ENCODE measurements at regions not wholly inside any gene's neighbourhood (a gene's known extent, or its start where the extent isn't known, plus 50 kb on each side); places are given as distances from the start of the nearest gene placed in this dataset.

DNA sequence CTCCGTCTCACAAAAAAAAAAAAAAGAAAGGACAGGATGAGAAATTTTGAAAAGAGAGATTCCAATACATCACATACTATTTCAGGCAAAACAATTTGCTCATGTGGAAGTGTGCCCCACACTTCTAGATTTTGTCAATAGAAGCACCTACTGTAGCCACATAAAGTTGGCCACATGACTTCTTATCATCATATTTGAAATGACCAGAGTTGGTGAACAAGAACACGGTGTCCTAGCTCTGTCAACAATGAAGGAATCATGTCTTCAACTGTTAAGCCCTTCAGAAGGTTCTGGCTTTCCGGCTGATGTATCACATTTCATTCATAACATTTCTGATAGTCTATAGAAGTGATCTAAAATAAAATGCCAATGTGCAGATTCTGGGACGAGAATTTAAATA is 534.5 kb downstream of the TMEM114 start:
- Histone ChIP-seq H3K36me3 (ENCODE audit: control insufficient read depth in 1 of 2, insufficient read depth in 2 of 2, low read length in 2 of 2) (no peaks in the 10 kb centered on the region), H3K4me3 (replicated peaks in 1 of 2; ENCODE audit: low read depth in 1 of 2, low read length in 2 of 2) (no peak overlapping the region), H3K9ac (ENCODE audit: low read length) (no peak overlapping the region), H4K20me1 (ENCODE audit: insufficient read depth) (no peaks in the 10 kb centered on the region), H3K79me2 (ENCODE audit: insufficient read depth, low read length) (no peaks in the 10 kb centered on the region), H3K9me3 (ENCODE audit: control insufficient read depth in 1 of 2, insufficient read depth in 1 of 2, low read depth in 1 of 2, low read length in 2 of 2) (peaks cover 10 to 18% of the 10 kb centered on the region in 2 experiments; a peak in 2 of 4 replicates), H3K27ac (ENCODE audit: low read depth, low read length) (no peak overlapping the region), H2AFZ (ENCODE audit: low read depth, low read length, poor library complexity, severe bottlenecking) (no peak overlapping the region), H3K4me1 (ENCODE audit: control insufficient read depth in 1 of 2, insufficient read depth in 2 of 2, low read length in 2 of 2) (no peaks in the 10 kb centered on the region), H3K27me3 (ENCODE audit: insufficient read depth, low read length) (no peaks in the 10 kb centered on the region), H3K9me2 (ENCODE audit: insufficient read depth) (no peaks in the 10 kb centered on the region), H3K4me2 (ENCODE audit: low read length) (no peak overlapping the region)
- ChIA-PET CTCF (no interaction called here), RAD21 (ENCODE audit: low non-redundant PET in 1 of 2, low total read pairs in 2 of 2, uncharacterized antibody in 2 of 2, unreplicated experiment in 2 of 2) (no interaction called here), POLR2A (no interaction called here)
- DNase-seq (ENCODE audit: low read depth, low spot score) (no peak), ATAC-seq (no peak)
- intact Hi-C loops (cut with micrococcal nuclease) = no loop called here
- no TSS peak for BruUV-seq (replicated peaks)
- TF ChIP-seq, protein P1, sequence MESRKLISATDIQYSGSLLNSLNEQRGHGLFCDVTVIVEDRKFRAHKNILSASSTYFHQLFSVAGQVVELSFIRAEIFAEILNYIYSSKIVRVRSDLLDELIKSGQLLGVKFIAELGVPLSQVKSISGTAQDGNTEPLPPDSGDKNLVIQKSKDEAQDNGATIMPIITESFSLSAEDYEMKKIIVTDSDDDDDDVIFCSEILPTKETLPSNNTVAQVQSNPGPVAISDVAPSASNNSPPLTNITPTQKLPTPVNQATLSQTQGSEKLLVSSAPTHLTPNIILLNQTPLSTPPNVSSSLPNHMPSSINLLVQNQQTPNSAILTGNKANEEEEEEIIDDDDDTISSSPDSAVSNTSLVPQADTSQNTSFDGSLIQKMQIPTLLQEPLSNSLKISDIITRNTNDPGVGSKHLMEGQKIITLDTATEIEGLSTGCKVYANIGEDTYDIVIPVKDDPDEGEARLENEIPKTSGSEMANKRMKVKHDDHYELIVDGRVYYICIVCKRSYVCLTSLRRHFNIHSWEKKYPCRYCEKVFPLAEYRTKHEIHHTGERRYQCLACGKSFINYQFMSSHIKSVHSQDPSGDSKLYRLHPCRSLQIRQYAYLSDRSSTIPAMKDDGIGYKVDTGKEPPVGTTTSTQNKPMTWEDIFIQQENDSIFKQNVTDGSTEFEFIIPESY (IDR thresholded peaks at IDR 0.05; ENCODE audit: extremely low read depth, insufficient replicate concordance, low read length) = no peak

DNA sequence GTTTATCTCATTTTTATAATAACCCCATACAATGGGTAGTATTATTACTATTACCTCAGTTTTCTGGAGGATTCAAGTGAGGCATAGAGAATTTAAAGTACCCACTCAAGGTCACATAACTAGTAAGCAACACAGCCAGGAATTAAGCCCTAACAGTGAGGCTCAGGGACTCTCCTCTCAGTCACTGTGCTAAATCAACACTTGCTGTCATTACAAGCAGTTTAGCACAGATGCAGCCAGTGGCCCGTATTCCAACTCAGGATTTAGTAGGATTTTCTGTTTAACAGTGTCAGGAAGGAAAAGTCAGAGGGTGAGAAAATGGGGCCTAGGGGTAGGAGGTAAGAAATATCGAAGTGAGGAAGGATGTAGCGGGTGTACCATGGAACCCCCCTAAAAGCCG is 536.9 kb downstream of the TMEM114 start:
- ATAC-seq (no peak), DNase-seq (ENCODE audit: low read depth, low spot score) (no peak)
- H4K20me1 ChIP-seq (ENCODE audit: insufficient read depth) = no peaks in the 10 kb centered on the region
- no peaks in the 10 kb centered on the region for H3K9me2 ChIP-seq (ENCODE audit: insufficient read depth)
- intact Hi-C loops (cut with micrococcal nuclease) = no loop called here
- no peak overlapping the region for H2AFZ ChIP-seq (ENCODE audit: low read depth, low read length, poor library complexity, severe bottlenecking)
- no peak overlapping the region for H3K4me2 ChIP-seq (ENCODE audit: low read length)
- BruUV-seq (replicated peaks) = no TSS peak
- H3K27me3 ChIP-seq (ENCODE audit: insufficient read depth, low read length) = no peaks in the 10 kb centered on the region
- H3K4me3 ChIP-seq (replicated peaks in 1 of 2; ENCODE audit: low read depth in 1 of 2, low read length in 2 of 2) = no peak overlapping the region
- RAD21 ChIA-PET (ENCODE audit: low non-redundant PET in 1 of 2, low total read pairs in 2 of 2, uncharacterized antibody in 2 of 2, unreplicated experiment in 2 of 2) = no interaction called here
- peaks cover 10 to 18% of the 10 kb centered on the region in 2 experiments; a peak in 2 of 4 replicates for H3K9me3 ChIP-seq (ENCODE audit: control insufficient read depth in 1 of 2, insufficient read depth in 1 of 2, low read depth in 1 of 2, low read length in 2 of 2)
- CTCF ChIA-PET = no interaction called here
- H3K36me3 ChIP-seq (ENCODE audit: control insufficient read depth in 1 of 2, insufficient read depth in 2 of 2, low read length in 2 of 2) = no peaks in the 10 kb centered on the region
- POLR2A ChIA-PET = no interaction called here
- no peaks in the 10 kb centered on the region for H3K79me2 ChIP-seq (ENCODE audit: insufficient read depth, low read length)
- no peak overlapping the region for H3K27ac ChIP-seq (ENCODE audit: low read depth, low read length)
- no peak for TF ChIP-seq ELF1 (IDR thresholded peaks at IDR 0.05; ENCODE audit: borderline replicate concordance, low read depth)
- no peak for TF ChIP-seq SIN3A (IDR thresholded peaks at IDR 0.05; ENCODE audit: low read depth)
- TF ChIP-seq, protein P2, sequence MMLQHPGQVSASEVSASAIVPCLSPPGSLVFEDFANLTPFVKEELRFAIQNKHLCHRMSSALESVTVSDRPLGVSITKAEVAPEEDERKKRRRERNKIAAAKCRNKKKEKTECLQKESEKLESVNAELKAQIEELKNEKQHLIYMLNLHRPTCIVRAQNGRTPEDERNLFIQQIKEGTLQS (IDR thresholded peaks at IDR 0.05) = no peak
- no peak for TF ChIP-seq POLR2AphosphoS5 (IDR thresholded peaks at IDR 0.05; ENCODE audit: low read depth, low read length)
- no peak for TF ChIP-seq POLR2A (IDR thresholded peaks at IDR 0.05; ENCODE audit: borderline replicate concordance, extremely low read depth, insufficient read depth, insufficient read length)
- TF ChIP-seq RAD21 (IDR thresholded peaks at IDR 0.05; ENCODE audit: low read depth) = no peak
- TF ChIP-seq FOSL1 (IDR thresholded peaks at IDR 0.05; ENCODE audit: low read depth) = no peak
- no peaks in the 10 kb centered on the region for H3K4me1 ChIP-seq (ENCODE audit: control insufficient read depth in 1 of 2, insufficient read depth in 2 of 2, low read length in 2 of 2)
- no peak overlapping the region for H3K9ac ChIP-seq (ENCODE audit: low read length)

Data from HCT116 (cell line).